C4-2B (cell line): ENCODE measurements at regions not wholly inside any gene's neighbourhood (a gene's known extent, or its start where the extent isn't known, plus 50 kb on each side); places are given as distances from the start of the nearest gene placed in this dataset.
"Not testable (repeated sequence)": the region's sequence is repeated elsewhere in the genome, so short reads cannot be mapped to it uniquely, and the experiment has no call there.

ENCODE experiments used
- ZFX ChIP-seq: fragments of 450-650 bp; IDR thresholded peaks from 2 replicates; pipeline ENCODE4 v1.6.1; 2017
- TF ChIP-seq, protein P1 (sequence below): fragments of 450-650 bp; conservative IDR thresholded peaks from 2 replicates; pipeline ENCODE4 v1.5.1; 2017; ENCODE audit warnings: mild to moderate bottlenecking

DNA sequence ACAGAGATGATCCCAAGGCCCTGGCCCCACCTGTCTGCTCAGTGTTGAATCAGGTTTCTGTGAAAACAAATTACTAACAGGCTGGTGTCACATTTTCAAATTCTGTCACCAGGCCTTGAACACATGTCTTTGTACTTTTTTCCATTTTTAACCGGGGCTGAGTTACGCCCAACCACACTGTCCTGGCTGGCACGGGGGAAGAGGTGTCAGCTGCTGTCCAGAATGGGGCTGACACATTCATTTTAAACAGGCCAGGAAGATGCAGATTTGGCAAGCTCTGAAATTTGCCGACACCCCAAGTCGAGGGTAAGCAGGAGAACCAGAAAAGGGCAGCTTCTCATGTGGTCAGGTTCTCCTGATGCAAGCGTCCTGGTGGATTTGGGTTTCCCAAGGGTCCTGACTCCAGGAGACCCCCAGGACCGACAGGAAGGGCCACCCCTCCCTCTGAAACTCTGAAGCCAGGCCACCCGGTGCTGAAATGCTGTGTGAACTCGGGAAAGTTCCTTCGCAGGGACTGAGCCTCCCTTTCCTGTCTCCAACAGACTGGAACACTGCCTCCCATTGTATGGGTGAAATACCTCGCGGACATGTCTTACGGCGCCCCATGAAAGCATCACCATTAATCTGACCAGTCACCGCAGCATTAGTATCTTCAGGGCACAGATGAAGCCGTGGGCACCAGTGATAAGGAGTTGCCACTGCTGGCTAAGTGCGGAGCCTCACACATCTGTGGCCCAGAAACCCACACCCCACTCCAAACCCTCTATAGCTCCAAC is 90.5 kb upstream of the METTL9 start:
- TF ChIP-seq, protein P1, sequence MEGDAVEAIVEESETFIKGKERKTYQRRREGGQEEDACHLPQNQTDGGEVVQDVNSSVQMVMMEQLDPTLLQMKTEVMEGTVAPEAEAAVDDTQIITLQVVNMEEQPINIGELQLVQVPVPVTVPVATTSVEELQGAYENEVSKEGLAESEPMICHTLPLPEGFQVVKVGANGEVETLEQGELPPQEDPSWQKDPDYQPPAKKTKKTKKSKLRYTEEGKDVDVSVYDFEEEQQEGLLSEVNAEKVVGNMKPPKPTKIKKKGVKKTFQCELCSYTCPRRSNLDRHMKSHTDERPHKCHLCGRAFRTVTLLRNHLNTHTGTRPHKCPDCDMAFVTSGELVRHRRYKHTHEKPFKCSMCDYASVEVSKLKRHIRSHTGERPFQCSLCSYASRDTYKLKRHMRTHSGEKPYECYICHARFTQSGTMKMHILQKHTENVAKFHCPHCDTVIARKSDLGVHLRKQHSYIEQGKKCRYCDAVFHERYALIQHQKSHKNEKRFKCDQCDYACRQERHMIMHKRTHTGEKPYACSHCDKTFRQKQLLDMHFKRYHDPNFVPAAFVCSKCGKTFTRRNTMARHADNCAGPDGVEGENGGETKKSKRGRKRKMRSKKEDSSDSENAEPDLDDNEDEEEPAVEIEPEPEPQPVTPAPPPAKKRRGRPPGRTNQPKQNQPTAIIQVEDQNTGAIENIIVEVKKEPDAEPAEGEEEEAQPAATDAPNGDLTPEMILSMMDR: not testable (repeated sequence)
- TF ChIP-seq ZFX: not testable (repeated sequence)
